ENCODE measurements at regions not wholly inside any gene's neighbourhood (a gene's known extent, or its start where the extent isn't known, plus 50 kb on each side); places are given as distances from the start of the nearest gene placed in this dataset.
"Not testable (repeated sequence)": the region's sequence is repeated elsewhere in the genome, so short reads cannot be mapped to it uniquely, and the experiment has no call there.

DNA sequence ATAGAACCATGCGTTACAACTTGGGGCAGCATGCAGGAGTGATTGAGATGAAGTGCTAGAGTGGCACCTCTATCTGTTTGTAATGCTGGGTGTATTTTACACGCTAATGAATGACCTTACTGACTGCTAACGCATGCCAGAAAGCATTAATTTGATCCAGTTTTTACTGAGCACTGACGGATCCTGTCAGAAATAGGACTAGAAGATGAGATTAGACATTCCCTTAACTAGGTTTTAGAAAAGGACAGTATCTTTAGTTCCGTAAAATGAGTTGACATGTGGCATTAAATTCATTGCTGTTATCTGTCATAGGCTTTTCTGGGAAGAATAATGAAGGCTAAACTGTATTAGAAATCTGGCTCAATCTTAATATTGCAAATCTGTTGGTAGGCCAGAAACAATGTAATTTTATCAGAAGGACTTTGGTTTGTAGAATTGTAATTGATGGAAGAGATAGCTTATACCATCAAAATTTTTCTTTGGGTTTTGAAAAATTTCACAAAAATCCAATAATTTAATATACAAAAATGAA is 140.4 kb upstream of the WDFY3 start:
- no peak for DNase-seq

DNA sequence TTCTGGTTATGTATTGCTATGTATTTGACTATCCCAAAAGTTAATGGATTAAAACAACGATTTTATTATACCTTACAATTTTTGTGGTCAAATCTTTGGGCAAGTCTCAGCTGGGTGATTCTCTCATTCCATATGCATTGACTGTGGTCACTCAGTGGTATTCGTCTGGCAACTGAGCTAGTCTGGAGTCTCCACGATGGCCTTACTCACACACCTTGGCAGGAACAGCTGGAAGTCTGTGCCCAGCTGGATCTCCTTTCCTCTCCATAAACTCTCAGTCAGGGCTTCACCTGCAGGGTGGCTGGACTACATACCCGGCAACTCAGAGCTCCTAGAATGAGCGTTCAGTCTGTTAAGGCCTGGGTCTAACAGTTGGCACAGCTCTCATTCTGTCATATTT is 141.1 kb upstream of the WDFY3 start:
- no peak for DNase-seq

DNA sequence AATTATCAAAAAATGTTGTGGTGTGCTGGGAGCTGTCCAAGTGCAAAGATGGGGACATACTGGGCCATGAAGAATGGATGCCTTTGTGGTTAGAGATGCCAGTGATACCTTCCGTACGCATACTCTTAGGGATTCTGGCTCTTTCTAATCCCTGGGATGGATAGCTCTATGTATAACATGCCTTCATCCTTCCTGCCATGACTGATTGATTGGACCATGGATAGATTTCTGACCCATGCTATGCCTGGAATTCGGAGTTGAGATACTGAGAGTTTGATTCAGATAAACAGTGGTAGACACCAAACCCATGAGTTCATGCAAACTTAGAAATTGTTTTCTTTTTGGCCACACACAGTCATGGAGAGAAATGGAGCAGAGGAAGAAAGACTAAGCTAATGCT is 147.2 kb upstream of the WDFY3 start:
- DNase-seq, result no peak

DNA sequence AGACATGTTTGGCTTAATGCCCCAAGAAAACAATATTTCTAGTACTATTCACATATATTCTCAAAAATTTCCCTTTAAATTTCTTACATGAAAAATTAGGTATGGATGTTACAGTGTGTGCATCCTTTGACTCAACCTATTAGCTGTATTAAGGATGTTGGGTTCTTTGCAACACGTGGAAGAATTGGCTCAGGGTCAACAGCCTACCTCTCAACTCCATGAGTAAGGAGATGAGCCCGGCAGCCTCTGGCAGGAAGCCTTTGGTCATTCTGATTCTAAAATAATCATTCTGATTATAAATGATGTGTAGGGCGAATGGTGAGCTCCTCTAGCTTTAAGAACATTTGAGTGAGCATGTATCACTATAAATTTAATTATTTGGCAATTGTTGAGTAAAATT is 148.0 kb upstream of the WDFY3 start:
- DNase-seq, result no peak

DNA sequence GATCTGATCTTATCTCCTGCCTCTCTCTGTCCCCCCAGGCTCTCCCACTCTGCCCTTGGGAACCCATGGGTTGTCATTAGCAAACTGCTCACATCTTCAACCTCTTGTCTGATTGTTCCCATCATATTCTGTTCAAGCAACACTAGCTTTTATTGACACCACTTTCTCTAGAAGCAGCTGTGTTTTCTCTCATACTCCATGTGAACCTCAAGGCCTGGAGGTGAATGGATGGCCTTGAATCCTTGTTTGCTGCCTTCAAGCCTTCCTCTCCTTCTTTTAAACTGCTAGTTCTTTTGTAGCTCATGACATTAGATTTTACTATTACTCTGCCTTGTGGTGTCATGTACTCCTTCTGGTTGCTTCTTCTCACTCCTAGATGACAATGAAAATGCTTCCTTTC is 149.5 kb upstream of the WDFY3 start:
- no peak for DNase-seq

DNA sequence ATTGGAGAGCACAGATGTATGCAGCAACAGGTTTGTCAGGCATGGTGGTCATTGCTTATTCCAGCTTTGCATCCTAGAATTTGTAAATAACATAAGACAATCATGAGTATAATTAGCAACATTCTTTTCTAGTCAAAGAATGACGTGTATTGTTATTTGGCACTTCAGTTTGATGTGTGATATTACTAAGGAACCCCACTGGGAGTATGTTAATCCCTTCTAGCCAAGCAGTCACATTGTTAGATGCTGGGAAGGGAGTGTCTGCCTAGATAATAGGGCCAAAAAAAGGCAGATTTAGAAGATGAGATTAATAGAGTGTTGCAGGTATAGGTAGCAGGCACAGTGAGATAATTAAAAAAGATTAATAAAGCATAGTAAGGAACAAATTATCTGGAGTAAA is 159.2 kb upstream of the WDFY3 start:
- no peak for DNase-seq

DNA sequence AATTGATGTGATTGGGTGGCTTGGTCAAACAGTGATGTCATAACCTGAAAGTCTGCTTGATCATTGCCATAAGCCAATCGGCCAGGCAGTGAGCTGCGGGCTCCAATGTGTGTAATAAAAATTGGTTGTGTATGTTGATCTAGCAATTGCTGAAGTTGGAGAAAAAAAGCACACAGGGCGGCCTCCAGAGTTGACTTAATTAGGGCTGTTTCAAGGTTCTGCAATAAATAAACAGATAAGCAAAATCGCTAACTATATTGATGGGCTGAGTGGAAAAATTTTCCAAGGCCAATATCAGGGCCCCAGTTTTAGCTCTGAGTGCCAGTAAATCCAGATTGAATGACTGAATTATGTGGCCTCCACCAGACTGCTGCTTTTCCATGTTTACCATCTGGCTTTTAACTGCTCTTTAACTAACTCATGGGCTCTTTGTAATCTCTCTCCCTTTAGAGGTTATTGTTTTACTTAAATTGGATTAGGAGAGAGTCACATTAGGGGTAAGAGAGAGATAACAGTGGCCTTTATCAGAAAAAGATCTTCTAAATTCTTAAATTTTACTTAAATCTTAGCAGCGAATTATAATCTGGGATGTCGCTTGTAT is 160.6 kb upstream of the WDFY3 start:
- DNase-seq, result no peak

DNA sequence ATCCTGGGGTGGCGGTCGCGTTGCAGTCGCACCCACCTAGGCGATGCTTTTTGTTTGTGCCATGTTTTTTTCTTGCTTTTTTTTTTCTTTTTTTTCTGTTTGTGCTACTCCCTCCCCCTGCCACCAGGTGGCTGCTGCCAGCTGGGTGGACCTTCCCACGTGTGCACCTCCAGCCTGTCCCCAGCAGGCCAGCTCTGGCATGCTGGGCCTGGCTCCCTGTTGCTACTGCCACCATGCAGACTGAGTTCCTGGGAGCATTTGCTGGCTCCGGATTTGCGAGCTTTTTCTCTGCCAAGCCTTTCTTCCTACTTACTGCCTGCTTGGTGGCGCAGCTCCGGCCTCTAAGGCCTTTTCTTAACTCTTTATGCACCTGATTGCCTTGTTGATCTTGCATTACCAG is 161.2 kb upstream of the WDFY3 start:
- DNase-seq, result peak; percentile 46

DNA sequence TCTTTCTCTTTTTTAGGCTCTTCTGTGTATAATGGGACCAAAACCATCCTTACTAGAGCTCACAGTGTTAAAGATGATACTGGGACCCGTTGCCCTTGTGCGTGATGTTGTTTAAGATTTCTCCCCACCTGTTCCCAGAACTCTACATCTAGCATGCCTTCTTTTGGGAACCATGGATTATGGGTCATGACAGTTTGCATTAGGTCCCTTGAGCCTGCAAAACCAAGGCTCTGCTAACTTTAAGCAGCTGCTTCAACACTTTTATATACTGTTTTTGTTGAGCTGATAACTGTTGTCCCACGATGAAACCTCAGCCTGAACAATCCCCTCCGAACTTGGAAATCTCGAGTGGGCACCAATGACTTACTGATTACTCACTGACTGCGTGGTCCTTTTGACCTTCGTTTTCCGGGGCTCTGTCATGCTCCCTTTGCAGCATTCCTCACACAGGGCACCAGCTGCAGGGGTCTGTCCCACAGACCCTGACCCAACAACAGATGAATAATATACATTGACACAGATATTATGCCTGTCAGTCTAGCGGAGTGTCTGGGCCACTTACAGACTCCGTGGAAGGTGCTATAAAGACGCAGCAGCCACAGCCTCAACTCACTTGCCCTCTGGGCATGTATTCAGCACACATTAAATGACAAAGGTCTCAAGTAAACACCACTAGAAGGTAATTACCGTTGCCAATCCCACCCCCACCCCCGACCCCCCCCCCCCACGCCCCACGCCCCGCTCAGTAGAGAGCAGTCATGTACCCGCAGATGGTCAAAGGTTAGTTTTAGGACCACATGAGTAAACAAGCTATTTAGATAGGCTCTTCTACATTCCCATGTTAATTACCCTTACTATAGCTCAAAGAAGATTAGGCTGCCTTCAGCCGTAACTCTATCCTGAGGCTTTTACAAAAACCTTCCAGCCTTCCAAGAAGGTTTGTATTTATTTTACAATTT is 162.0 kb upstream of the WDFY3 start:
- DNase-seq, result no peak

DNA sequence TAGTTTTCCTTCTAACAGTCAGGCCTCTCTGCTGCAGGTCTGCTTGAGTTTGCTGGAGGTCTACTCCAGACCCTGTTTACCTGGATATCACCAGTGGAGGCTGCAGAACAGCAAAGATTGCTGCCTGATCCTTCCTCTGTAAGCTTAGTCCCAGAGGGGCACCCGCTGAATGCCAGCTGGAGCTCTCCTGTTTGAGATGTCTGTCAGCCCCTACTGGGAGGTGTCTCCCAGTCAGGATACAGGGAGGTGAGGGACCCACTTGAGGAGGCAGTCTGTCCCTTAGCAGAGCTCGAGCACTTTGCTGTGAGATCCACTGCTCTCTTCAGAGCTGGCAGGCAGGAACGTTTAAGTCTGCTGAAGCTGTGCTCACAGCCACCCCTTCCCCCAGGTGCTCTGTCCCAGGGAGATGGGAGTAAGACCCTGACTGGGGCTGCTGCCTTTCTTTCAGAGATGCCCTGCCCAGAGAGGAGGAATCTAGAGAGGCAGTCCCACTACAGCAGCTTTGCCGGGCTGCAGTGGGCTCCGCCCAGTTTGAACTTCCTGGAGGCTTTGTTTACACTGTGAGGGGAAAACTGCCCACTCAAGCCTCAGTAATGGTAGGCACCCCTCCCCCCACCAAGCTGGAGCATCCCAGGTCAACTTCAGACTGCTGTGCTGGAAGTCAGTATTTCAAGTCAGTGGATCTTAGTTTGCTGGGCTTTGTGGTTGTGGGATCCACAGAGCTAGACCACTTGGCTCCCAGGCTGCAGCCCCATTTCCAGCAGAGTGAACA is 163.1 kb upstream of the WDFY3 start:
- not testable (repeated sequence) for DNase-seq

DNA sequence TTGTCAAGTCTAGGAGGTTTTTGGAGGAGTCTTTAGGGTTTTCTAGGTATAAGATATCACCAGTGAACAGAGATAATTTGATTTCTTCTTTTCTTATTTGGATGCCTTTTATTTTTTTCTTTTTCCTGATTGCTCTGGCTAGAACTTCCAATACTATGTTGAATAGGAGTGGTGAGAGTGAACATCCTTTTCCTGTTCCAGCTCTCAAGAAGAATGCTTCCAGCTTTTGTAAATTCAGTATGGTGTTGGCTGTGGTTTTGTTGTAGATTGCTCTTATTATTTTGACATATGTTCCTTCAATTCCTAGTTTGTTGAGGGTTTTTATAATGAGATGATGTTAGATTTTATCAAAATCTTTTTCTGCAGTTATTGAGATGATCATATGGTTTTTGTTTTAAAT is 165.6 kb upstream of the WDFY3 start:
- DNase-seq, result no peak

DNA sequence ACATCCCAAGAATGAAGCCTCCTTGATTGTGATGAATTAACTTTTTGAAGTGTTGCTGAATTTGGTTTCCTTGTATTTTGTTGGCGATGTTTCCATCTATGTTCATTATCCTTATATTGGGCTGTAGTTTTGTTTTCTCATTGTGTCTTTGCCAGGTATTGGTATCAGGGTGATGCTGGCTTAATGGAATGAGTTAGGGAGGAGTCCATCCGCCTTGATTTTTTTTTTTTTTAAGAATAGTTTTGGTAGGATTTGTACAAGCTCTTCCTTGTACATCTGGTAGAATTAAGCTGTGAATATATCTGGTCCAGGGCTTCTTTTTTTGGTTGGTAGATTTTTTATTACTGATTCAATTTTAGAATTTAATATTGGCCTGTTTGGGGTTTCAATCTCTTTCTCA is 166.1 kb upstream of the WDFY3 start:
- DNase-seq, result no peak

DNA sequence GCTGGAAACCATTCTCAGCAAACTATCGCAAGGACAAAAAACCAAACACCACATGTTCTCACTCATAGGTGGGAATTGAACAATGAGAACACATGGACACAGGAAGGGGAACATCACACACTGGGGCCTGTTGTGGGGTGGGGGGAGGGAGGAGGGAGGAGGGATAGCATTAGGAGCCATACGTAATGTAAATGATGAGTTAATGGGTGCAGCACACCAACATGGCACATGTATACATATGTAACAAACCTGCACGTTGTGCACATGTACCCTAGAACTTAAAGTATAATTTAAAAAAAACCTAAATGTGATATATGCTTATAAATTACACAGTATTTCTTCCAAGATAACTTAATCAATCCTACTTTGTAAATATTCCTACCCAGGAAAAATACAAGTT is 173.3 kb upstream of the WDFY3 start:
- not testable (repeated sequence) for DNase-seq

DNA sequence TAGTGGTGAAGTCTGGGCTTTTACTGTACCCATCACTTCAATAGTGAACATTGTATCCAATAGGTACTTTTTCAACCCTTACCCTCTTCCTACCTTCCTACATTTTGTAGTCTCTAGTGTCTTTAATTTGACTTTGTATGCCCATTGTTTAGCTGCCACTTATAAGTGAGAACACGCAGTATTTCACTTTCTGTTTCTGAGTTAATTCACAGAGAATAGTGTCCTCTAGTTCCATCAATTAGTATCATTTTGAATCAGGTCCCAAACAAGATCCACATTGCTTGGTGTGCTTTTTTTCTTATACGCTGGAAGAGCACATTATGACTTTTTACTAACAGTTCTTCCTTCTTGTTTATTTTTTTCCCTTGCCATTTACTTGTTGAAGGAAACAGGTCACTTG is 176.0 kb upstream of the WDFY3 start:
- DNase-seq, result no peak

DNA sequence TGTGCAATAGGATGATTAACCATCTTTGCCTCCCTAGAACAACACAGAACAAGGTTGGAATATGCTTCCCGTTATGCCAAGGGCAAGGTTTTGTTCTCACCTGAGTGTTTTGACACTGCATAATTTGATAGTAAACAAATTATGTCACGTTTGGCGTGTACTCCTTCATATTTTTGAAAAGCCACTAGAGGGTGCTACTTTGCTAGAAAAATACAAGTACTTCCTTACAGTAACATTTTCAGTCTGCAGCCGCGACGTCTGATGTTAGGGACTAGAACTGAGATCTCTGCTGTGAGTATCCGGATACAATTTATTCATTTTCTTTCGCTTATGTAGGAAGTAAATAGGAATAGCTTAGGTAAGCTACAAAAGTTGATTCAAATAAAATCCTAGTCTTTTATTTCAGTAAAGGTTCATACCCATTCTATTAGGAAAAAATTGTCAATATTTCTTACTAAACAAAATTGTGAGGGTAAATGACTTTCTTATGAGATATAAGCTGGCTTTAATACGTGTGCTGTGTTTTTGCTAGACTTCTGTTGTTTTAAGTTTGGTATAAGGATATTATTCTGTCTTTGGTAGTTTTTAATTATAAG is 181.1 kb upstream of the WDFY3 start:
- DNase-seq, result peak; percentile 82

DNA sequence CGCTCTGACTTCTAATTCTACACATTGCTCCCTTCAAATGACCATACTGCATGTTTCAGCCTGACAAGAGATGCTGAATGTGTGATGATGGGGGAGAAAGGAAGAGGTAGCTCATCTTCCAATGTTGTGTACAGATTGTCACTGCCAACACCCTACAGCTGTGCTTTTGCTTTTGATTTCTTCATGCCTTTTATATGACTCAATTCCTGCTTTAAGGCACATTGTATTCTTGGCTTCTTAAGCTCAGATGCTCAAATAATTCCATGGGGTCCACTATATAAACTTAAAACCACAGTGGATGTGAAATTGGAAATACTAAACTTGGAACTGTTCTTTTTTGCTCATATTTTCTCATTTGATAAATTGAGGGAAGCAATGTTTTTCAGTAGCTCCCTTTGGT is 183.2 kb upstream of the WDFY3 start:
- no peak for DNase-seq

DNA sequence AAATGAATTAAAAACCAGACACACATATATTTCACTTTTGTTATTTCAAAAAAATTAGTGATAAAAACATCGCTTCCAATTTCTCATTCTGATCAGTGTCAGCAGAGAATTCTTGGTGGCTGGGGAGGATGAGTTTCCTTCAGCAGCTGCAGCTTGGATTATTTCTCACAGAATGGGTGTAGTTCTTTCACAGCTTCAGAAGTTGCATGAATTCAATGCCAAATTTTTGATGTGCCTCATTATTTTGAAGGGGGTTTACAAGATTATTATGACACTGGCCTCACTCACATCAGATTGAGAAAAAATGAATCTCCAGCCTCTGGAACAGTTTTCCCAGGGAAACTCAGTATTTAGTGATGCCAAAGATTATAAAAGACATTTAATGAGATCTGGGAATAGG is 184.9 kb upstream of the WDFY3 start:
- DNase-seq, result no peak

DNA sequence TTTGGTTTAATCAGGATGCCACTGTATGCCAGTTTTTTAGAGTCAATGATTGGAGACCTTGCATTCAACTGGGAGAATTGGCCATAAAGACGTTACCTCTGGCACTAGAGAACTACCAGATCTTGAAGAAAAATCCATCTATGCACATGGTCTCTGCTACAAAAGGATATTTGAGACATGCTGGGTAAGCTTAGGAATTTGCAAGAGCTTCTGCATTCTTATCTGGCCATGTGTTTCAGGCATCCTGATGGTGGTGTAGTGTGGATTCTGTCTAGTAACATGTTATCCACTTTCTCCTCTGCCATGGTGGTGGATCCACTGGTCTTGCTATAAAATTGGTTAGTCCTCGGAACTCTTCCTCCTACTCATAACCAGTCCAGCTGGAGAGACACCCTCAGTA is 185.3 kb upstream of the WDFY3 start:
- no peak for DNase-seq

DNA sequence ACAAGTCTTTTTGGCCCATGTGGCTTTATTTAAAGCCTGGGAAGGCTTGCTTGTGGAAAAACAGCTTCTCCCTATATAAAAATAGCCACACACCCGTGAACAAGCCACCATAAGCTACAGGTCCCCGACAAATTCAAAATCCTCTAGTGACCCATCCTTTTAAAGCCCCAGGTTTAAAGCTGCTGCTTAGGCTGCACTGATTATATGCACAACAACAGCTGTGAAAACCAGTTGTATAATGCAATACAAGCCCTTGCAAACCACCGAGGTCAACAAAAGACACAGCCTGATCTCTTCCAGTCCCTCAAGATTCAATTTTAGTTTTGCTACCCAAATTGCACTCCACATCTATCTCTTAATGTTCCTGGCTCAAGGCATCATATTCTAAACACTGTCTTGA is 186.0 kb upstream of the WDFY3 start:
- DNase-seq, result no peak

DNA sequence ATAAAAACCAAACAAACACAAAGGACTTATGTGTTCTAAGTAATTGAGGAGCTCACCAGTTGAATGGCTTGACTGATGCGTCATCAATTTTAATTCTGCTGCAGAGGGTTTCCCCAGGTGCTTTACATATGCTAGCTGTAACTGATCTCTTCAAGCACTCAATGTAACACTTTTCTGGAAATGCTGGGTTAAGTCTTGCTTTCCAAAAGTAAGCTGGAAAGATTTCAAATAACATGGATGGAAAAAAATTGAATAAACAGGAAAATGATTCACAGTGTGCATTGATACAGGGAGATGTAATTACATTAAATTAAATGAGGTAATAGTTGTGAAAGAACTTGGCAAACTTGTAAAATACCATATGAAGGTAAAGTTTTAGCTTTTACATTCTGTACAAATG is 186.7 kb upstream of the WDFY3 start:
- no peak for DNase-seq

DNA sequence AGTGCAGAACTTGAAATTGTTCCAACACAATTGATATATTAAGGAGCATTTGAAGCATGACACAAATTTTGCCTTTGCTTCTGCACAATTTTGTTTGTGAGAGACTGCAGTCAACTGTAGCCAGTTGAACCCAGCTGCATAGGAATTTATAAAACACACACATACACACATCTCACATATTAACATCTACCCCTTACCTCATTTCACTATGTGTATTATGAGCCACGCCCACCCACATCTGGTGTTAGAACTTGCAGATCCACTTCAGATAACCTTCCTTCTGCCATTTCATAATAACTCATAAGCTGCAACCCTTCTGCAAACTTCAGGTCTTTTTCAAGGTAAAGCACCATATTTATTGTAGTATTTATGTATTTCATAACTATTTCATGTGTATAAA is 188.1 kb upstream of the WDFY3 start:
- peak; percentile 0 for DNase-seq

DNA sequence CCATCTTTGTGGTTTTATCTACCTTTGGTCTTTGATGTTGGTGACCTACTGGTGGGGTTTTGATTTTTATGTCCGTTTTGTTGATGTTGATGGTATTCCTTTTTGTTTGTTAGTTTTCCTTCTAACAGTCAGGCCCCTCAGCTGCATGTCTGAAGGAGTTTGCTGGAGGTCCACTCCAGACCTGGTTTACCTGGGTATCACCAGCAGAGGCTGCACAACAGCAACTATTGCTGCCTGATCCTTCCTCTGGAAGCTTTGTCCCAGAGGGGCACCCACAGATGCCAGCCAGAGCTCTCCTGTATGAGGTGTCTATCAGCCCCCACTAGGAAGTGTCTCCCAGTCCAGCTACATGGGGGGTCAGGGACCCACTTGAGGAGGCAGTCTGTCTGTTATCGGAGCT is 199.3 kb upstream of the WDFY3 start:
- DNase-seq, result no peak

DNA sequence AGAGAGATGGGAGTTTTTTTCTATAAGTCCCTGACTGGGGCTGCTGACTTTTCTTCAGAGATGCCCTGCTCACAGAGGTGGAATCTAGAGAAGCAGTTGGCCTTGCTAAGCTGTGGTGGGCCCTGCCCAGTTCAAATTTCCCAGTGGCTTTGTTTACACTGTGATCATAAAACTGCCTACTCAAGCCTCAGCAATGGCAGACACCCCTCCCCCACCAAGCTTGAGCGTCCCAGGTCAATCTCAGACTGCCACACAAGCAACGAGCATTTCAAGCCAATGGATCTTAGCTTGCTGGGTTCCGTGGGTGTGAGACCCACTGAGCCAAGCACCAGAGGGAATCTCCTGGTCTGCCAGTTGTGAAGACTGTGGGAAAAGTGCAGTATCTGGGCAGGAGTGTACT is 199.8 kb upstream of the WDFY3 start:
- DNase-seq, result no peak
